A549 (cell line): ENCODE measurements at regions not wholly inside any gene's neighbourhood (a gene's known extent, or its start where the extent isn't known, plus 50 kb on each side); places are given as distances from the start of the nearest gene placed in this dataset.

Experiments
- CHD2 ChIP-seq: fragments of 150-350 bp; IDR thresholded peaks from 2 replicates; pipeline ENCODE4 v1.6.1; 2014; ENCODE audit warnings: low read length; ENCODE audit not compliant: partially characterized antibody
- EP300 ChIP-seq, 2 experiments: fragments of >200 bp; sonication (Bioruptor Twin); formaldehyde crosslinking; IDR thresholded peaks; 2 replicates in 1 of 2; 3 replicates in 1 of 2; pipeline ENCODE4 v1.6.1; 2016 to 2017
- ESRRA ChIP-seq: fragments of 150-350 bp; IDR thresholded peaks from 2 replicates; pipeline ENCODE4 v1.6.1; 2014; ENCODE audit warnings: mild to moderate bottlenecking, low read length, borderline replicate concordance
- JUN ChIP-seq, 2 experiments: fragments of >200 bp; sonication (Bioruptor Twin); formaldehyde crosslinking; IDR thresholded peaks; 2 replicates in 1 of 2; 3 replicates in 1 of 2; pipeline ENCODE4 v1.6.1; 2016 to 2017
- MYC ChIP-seq: IDR thresholded peaks from 2 replicates; pipeline ENCODE4 v1.6.1; 2012; ENCODE audit warnings: mild to moderate bottlenecking, inconsistent platforms, low read length, improper control_type of control experiment, borderline replicate concordance
- POLR2A ChIP-seq: IDR thresholded peaks from 2 replicates; pipeline ENCODE4 v1.6.1; 2012; ENCODE audit warnings: mild to moderate bottlenecking, low read length
- RARB ChIP-seq: fragments of 250-450 bp; sonication (Bioruptor Pico); IDR thresholded peaks from 2 replicates; pipeline ENCODE4 v1.8.0; 2021; ENCODE audit warnings: mild to moderate bottlenecking, moderate library complexity
- TF ChIP-seq, protein P1 (sequence below): fragments of >200 bp; sonication (Bioruptor Twin); formaldehyde crosslinking; IDR thresholded peaks from 3 replicates; pipeline ENCODE4 v1.5.1; 2016
- TF ChIP-seq, protein P2 (sequence below): fragments of 200-600 bp; sonication (generic); IDR thresholded peaks from 2 replicates; pipeline ENCODE4 v1.6.1; 2016; ENCODE audit warnings: antibody characterized with exemption, mild to moderate bottlenecking, moderate library complexity
- TF ChIP-seq, protein P3 (sequence below): fragments of 450-650 bp; IDR thresholded peaks from 2 replicates; pipeline ENCODE4 v1.6.1; 2014; ENCODE audit warnings: antibody characterized with exemption
- TF ChIP-seq, protein P4 (sequence below): IDR thresholded peaks from 2 replicates; pipeline ENCODE4 v1.6.1; 2012

DNA sequence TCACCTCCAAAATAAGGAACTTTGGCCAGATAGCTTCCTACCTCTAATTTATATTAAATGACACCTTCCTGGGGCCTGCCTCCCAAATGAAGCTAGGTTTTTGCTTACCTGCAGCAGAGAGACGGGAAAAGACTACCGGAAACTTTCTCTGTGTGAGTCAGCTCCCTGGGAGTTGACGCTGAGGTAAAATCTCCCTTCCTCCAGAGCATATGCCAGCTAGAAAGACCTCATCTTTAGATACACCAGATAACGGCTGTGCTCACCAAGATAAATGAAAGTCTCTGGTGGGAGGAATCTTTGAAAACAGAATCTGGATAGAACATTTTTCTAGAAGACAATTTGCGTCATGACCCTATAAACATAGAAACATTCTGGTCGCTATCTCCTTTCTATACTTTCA, 99.7 kb upstream of the RFX8 start:
- TF ChIP-seq, protein P1, sequence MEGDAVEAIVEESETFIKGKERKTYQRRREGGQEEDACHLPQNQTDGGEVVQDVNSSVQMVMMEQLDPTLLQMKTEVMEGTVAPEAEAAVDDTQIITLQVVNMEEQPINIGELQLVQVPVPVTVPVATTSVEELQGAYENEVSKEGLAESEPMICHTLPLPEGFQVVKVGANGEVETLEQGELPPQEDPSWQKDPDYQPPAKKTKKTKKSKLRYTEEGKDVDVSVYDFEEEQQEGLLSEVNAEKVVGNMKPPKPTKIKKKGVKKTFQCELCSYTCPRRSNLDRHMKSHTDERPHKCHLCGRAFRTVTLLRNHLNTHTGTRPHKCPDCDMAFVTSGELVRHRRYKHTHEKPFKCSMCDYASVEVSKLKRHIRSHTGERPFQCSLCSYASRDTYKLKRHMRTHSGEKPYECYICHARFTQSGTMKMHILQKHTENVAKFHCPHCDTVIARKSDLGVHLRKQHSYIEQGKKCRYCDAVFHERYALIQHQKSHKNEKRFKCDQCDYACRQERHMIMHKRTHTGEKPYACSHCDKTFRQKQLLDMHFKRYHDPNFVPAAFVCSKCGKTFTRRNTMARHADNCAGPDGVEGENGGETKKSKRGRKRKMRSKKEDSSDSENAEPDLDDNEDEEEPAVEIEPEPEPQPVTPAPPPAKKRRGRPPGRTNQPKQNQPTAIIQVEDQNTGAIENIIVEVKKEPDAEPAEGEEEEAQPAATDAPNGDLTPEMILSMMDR, result no peak
- TF ChIP-seq JUN (IDR thresholded peaks at IDR 0.05), result no peak
- TF ChIP-seq, protein P2, sequence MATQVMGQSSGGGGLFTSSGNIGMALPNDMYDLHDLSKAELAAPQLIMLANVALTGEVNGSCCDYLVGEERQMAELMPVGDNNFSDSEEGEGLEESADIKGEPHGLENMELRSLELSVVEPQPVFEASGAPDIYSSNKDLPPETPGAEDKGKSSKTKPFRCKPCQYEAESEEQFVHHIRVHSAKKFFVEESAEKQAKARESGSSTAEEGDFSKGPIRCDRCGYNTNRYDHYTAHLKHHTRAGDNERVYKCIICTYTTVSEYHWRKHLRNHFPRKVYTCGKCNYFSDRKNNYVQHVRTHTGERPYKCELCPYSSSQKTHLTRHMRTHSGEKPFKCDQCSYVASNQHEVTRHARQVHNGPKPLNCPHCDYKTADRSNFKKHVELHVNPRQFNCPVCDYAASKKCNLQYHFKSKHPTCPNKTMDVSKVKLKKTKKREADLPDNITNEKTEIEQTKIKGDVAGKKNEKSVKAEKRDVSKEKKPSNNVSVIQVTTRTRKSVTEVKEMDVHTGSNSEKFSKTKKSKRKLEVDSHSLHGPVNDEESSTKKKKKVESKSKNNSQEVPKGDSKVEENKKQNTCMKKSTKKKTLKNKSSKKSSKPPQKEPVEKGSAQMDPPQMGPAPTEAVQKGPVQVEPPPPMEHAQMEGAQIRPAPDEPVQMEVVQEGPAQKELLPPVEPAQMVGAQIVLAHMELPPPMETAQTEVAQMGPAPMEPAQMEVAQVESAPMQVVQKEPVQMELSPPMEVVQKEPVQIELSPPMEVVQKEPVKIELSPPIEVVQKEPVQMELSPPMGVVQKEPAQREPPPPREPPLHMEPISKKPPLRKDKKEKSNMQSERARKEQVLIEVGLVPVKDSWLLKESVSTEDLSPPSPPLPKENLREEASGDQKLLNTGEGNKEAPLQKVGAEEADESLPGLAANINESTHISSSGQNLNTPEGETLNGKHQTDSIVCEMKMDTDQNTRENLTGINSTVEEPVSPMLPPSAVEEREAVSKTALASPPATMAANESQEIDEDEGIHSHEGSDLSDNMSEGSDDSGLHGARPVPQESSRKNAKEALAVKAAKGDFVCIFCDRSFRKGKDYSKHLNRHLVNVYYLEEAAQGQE, result no peak
- TF ChIP-seq ESRRA, result no peak
- no peak for TF ChIP-seq CHD2
- no peak for TF ChIP-seq MYC
- TF ChIP-seq, protein P3, sequence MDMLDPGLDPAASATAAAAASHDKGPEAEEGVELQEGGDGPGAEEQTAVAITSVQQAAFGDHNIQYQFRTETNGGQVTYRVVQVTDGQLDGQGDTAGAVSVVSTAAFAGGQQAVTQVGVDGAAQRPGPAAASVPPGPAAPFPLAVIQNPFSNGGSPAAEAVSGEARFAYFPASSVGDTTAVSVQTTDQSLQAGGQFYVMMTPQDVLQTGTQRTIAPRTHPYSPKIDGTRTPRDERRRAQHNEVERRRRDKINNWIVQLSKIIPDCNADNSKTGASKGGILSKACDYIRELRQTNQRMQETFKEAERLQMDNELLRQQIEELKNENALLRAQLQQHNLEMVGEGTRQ, result no peak
- TF ChIP-seq EP300 (IDR thresholded peaks at IDR 0.05), result no peak
- no peak for TF ChIP-seq POLR2A
- TF ChIP-seq RARB (CRISPR knock-in tag), result no peak
- TF ChIP-seq, protein P4, sequence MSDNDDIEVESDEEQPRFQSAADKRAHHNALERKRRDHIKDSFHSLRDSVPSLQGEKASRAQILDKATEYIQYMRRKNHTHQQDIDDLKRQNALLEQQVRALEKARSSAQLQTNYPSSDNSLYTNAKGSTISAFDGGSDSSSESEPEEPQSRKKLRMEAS, result no peak
